Uterus (tissue), 3 donors: ENCODE measurements at regions not wholly inside any gene's neighbourhood (a gene's known extent, or its start where the extent isn't known, plus 50 kb on each side); places are given as distances from the start of the nearest gene placed in this dataset.
"Not testable (repeated sequence)": the region's sequence is repeated elsewhere in the genome, so short reads cannot be mapped to it uniquely, and the experiment has no call there.

ENCODE experiments used
- DNase-seq, 2 donors: peaks; one replicate each; pipeline ENCODE4 v3.0.0-alpha.2; 2019 to 2020
- H3K27ac ChIP-seq, 2 donors: fragments of 200-600 bp; sonication (generic); 1 replicate in 1 of 2; 2 replicates in 1 of 2; pipeline ENCODE4 v1.5.1; 2016 to 2018
- H3K27me3 ChIP-seq, 2 donors: fragments of 200-600 bp; sonication (generic); one replicate each; pipeline ENCODE4 v1.5.1; 2018 to 2019; ENCODE audit warnings: control low read depth in 1 of 2
- H3K36me3 ChIP-seq, 2 donors: fragments of 200-600 bp; sonication (generic); one replicate each; pipeline ENCODE4 v1.5.1; 2019; ENCODE audit warnings: control low read depth in 1 of 2
- H3K4me1 ChIP-seq, 2 donors: fragments of 200-600 bp; sonication (generic); one replicate each; pipeline ENCODE4 v1.5.1; 2018 to 2019; ENCODE audit warnings: control low read depth in 1 of 2
- H3K4me3 ChIP-seq, 2 donors: fragments of 200-600 bp; sonication (generic); 1 replicate in 1 of 2; 2 replicates in 1 of 2; pipeline ENCODE4 v1.5.1; 2018 to 2019; ENCODE audit warnings: mild to moderate bottlenecking in 1 of 2
- H3K9me3 ChIP-seq, 2 donors: fragments of 200-600 bp; sonication (generic); one replicate each; pipeline ENCODE4 v1.5.1; 2019; ENCODE audit warnings: control low read depth in 1 of 2
- CTCF ChIP-seq, 4 experiments: fragments of 200-600 bp in 2 of 4; fragments of 450-650 bp in 2 of 4; sonication (generic) in 2 of 4; IDR thresholded peaks; one replicate each; pipeline ENCODE4 v1.5.1; 2016 to 2019; ENCODE audit warnings: antibody characterized with exemption in 4 of 4, mild to moderate bottlenecking in 2 of 4, moderate library complexity in 1 of 4
- POLR2A ChIP-seq, 2 donors: fragments of 450-650 bp; IDR thresholded peaks; one replicate each; pipeline ENCODE4 v1.6.1; 2016; ENCODE audit warnings: antibody characterized with exemption in 2 of 2, mild to moderate bottlenecking in 1 of 2, moderate library complexity in 1 of 2
- intact Hi-C: fragments of 100-400 bp; cut with DNase I; formaldehyde crosslinking; loops from one replicate; pipeline ENCODE4 v1.15.1; 2023; ENCODE audit warnings: low total_unique reads
- donor health status: DM: yes; HTN: yes; CAD: no.

GRCh38 chr20:51171141-51171540 lies 148.2 kb upstream of the KCNG1 start:
- Histone ChIP-seq H3K9me3 (no peaks in the 10 kb centered on the region), H3K4me1 (no peaks in the 10 kb centered on the region), H3K27ac (no peak overlapping the region), H3K4me3 (no peak overlapping the region), H3K36me3 (no peaks in the 10 kb centered on the region), H3K27me3 (no peaks in the 10 kb centered on the region)
- no peak for DNase-seq
- intact Hi-C loops, result no loop called here
- TF ChIP-seq POLR2A (IDR thresholded peaks at IDR 0.05) (no peak), CTCF (IDR thresholded peaks at IDR 0.05) (no peak)

DNA sequence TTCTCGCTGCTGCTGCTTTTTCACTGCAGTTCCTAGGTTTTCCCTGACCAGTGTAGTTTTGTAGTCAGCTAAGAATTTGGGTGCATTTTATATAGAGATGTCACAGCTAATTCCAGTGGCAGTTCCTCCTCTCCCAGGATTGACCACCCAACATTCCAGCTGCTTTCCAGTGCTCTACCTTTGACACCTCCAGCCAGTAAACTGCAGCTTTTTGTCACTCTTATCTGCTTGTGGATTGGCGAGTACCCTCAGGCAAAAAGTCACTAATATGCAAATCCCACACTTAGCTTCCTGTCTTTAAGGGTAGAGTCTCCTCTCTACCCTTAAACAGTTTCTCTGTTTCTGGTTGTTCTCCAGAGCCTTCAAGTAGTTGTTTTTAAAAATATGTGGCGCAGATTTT lies 146.9 kb upstream of the KCNG1 start:
- no peaks in the 10 kb centered on the region for H3K27me3 ChIP-seq
- no peaks in the 10 kb centered on the region for H3K4me1 ChIP-seq
- H3K9me3 ChIP-seq, result no peaks in the 10 kb centered on the region
- no peak for TF ChIP-seq POLR2A (IDR thresholded peaks at IDR 0.05)
- no peak for TF ChIP-seq CTCF (IDR thresholded peaks at IDR 0.05)
- DNase-seq, result no peak
- H3K27ac ChIP-seq, result no peak overlapping the region
- H3K4me3 ChIP-seq, result no peak overlapping the region
- intact Hi-C loops, result no loop called here
- no peaks in the 10 kb centered on the region for H3K36me3 ChIP-seq

GRCh38 chr20:51167911-51168310 lies 145.0 kb upstream of the KCNG1 start:
- H3K4me3 ChIP-seq, H3K4me1 ChIP-seq, H3K36me3 ChIP-seq, H3K27me3 ChIP-seq, H3K9me3 ChIP-seq, intact Hi-C loops, H3K27ac ChIP-seq, DNase-seq: not testable (repeated sequence)

DNA sequence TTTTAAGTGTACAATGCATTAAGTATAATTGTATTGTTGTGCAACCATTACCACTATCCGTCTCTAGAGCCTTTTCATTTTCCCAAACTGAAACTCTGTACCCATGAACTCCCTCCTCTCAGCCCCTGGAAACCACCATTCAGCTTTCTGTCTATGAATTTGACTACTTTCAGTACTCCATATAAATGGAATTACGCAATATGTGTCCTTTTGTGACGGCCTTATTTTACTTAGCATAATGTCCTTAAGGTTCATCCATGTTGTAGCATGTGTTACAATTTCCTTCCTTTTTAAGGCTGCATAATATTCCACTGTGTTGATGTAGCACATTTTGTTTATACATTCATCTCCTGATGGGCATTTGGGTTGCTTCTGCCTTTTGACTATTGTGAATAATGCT lies 143.6 kb upstream of the KCNG1 start:
- Histone ChIP-seq H3K27ac (no peak overlapping the region), H3K27me3 (no peaks in the 10 kb centered on the region), H3K36me3 (no peaks in the 10 kb centered on the region), H3K9me3 (no peaks in the 10 kb centered on the region), H3K4me1 (no peaks in the 10 kb centered on the region), H3K4me3 (no peak overlapping the region)
- intact Hi-C loops, result no loop called here
- TF ChIP-seq POLR2A (IDR thresholded peaks at IDR 0.05) (no peak), CTCF (IDR thresholded peaks at IDR 0.05) (no peak)
- DNase-seq, result no peak

GRCh38 chr20:51165131-51165530 lies 142.2 kb upstream of the KCNG1 start:
- no peak for DNase-seq
- intact Hi-C loops, result no loop called here
- no peak for TF ChIP-seq CTCF (IDR thresholded peaks at IDR 0.05)
- TF ChIP-seq POLR2A (IDR thresholded peaks at IDR 0.05), result no peak

GRCh38 chr20:51164731-51165130 lies 141.8 kb upstream of the KCNG1 start:
- DNase-seq, result no peak
- Histone ChIP-seq H3K4me1 (no peaks in the 10 kb centered on the region), H3K36me3 (no peaks in the 10 kb centered on the region), H3K4me3 (no peak overlapping the region), H3K27ac (no peak overlapping the region), H3K27me3 (no peaks in the 10 kb centered on the region), H3K9me3 (no peaks in the 10 kb centered on the region)
- intact Hi-C loops, result no loop called here
- TF ChIP-seq POLR2A (IDR thresholded peaks at IDR 0.05) (no peak), CTCF (IDR thresholded peaks at IDR 0.05) (no peak)

More at GRCh38 chr20:51165131-51165530, 142.2 kb upstream of the KCNG1 start:
- Histone ChIP-seq H3K36me3 (no peaks in the 10 kb centered on the region), H3K27ac (no peak overlapping the region), H3K9me3 (no peaks in the 10 kb centered on the region), H3K27me3 (no peaks in the 10 kb centered on the region), H3K4me1 (no peaks in the 10 kb centered on the region), H3K4me3 (no peak overlapping the region)
